Mucosa of gallbladder (tissue), 1 donor: ENCODE measurements at regions not wholly inside any gene's neighbourhood (a gene's known extent, or its start where the extent isn't known, plus 50 kb on each side); places are given as distances from the start of the nearest gene placed in this dataset.

ENCODE experiments used
- DNase-seq: peaks from one replicate; pipeline ENCODE4 v3.0.0-alpha.2; 2020; ENCODE audit warnings: low spot score
- donor health status: DM: no; HTN: no; CAD: no.

DNA sequence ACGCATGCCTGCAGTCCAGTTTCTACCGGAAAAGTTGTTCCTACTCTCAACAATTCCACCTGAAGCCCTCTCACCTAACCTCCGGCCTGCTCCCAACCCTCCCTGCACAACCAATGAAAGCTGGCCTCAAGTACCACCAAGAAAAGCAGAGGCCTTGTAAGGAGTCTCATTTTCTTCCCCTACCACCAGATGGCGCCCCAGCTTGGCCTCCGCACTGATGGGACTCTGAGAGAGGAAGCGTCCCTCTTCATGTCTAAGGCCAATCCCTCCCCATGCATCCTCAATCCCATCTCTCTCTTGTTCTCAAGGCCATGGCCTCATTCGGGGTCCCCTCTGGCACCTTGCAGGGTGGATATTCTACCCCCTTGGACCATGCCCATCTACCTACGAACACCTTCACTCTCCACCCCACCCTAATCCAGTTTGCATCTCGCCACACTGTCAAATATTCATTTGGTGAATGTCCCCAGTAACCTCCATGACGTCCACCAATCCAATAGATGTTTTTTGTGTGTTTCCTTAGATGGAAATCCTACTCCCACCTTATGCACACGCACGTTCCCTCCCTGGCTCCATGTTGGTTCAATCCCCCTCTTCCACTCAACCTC is 412.8 kb downstream of the ZNF536 start:
- DNase-seq, result peak; percentile 51

DNA sequence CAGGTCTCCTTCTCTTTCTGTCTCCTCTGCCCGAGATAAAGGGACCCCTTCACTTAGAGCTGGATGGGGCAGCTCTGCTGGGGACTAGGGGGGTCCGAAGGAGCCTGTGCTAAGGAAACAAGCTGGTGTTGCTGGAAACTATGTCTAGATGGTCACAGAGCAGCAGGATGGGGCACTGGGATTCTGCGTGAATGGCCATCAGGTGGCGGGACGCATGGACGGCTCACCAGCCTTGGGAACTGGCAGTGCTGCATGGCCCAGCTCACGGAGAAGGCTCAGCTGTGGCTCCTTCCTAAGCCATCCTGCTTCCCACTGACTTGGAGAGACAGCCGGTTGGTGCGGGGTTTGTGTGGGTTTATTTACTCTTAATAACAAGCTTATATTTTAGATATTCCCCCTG is 411.8 kb downstream of the ZNF536 start:
- DNase-seq, result peak; percentile 5

DNA sequence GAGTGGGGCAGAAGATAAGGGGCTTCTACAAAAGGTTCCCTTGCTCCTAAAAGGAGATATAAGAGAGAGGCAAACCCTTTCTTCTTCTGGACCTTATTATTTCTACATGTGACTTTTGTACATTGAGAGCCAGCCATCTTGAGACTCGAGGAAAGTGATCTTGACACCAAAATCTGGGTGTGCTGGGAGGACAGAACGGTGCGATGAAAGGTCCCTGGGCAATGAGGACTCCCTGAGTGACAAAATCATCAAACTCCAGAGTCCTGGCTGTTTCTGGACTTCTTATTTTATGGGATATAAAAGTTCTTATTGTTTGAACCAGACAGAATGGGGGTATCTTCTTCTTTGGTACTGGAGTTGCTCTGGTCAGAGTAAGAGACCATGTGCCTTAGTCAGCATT is 411.0 kb downstream of the ZNF536 start:
- DNase-seq, result peak; percentile 3

DNA sequence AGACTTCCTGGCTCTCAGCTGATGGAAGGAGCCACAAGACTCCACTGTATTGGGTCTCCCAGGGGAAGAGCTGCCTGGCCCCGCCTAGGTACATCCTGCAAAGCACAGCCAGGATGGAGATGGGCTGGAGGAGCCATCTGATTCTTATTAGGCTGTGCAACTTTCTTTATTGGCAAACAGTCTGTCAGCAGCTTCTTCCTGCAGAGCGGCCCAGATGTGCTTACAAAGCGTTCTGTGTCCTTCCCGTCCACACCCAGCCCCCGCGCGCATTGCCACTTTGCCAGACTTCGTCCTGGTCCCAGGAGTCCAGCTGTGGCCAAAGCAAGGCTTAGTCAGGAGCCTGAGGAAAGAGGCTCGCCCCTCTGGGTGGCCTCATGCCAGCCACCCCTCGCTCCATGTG is 409.3 kb downstream of the ZNF536 start:
- peak; percentile 3 for DNase-seq

DNA sequence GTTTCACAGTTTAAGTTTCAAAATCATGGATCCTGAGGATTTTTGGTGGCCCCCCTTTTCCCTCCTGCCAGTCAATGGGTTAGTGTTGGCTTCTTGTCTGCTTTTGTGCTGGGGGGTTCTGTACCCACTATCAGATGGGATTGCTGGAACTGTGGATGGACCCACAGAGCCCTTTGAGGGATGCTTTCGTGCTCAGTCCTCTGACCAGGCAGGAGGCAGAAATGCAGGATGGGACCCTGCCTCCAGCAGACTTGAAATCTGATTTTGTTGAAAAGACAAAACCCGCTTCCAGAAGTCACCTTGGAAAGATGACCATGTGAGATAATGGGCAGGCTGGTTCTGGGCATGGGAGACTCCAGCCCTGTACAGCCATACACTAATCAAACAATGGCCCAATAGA is 408.9 kb downstream of the ZNF536 start:
- DNase-seq, result peak; percentile 2

DNA sequence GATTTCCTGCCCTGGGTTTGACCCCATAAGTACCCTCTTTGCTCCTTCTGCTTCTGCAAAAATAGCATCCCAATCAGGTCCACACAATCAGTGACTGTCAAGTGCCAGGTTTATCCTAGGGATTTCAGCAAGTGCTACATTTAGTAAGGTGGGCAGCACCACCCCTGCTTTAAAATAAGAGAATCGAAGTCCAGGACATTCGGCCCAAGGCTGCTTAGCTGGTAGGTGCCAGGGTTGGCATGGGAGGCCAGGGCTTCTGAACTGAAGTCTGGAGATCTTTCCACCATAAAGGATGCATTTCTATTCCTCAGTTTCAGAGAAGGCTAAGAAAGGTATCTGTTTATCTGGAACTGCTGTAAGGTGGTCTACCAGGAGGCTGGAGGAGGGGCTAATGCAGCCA is 408.3 kb downstream of the ZNF536 start:
- no peak for DNase-seq

DNA sequence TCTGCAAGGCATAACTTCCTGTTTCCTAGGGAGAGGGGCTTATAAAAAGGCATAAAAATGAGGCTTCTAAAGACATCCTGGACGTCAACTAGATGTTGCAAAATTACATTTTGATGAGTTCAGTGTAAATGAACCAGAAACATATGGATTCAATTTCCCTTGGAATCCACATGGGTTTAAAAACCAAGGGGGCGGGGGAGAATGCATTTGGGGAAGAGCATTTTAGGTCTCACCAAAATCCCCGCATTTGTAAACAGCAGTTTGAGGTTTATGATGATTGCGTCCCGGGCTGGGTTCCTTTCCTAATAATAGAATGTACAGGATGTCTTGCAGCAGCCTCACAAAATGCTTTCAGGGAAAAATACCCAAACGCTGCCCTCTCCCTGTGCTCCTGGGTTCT is 407.8 kb downstream of the ZNF536 start:
- DNase-seq, result no peak

DNA sequence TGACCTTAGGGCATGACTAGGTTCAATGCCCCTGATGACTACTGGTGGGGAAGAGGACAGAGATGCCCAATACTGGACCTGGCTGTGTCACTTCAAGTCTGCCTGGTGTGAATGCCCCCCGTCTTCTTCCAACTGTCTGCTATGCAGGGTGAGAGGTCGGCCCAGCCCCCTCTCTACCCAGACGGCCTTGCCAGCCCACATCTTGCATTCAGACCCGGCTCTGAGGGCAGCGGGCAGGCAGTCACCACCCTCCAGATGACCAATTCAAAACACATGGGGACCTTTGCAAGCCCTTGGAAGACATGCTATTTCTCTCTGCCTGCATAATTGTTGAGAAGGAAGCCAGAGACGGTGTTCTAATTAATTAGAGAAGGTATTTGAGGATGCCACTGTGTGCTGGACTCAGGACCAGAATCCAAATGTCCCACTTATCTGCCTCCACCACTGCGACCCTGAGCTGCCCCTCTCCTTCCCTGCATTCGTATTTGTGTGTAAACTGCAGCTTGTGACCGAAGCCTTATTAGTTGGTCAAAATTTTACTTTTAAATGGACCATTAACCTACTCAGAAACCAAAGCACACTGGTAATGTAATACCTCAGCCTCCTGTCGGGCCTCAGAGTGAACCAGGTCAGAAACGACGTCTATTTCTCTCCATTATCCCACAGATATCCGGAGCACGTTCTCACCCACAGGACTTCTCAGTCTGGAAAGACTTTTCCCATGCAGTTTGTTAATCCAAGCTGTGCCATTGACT is 407.0 kb downstream of the ZNF536 start:
- DNase-seq, result peak; percentile 5

DNA sequence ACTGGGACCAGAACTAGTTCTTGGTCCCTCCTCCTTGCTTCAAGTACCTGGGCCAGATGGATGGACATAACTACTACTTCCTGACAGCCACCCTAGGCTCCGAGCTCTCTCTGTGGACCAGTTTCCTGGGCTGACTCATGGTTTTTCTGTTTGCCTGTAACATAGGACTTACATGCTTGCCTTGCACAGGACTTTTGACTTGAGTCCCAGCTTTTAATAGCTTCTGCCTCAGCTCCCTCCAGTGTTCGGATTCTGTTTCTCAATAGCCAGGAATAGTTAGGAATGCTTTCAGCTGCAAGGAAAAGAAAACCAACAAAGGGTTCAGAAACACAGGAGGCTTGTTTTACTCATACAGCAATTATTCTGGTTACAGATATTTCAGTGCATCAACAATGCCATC is 405.9 kb downstream of the ZNF536 start:
- DNase-seq, result no peak

DNA sequence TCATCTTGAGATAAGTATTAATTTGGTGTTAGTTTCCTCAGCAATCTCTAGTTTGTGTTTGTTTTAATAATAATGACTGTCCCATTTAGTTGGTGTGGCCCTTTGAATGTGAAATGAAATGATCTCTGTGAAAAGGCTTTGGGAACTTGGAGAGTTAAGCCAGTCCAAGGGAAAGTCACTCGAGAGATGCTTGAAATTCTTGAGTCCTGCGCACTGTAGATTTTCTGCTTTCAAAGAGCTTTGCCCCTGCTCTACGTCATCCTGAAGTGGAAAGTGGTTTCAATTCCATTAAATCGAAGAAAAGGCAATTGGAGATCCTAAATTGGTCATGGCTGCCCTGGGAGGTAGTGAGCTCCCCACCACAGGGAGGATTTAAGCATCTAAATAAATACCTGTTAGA is 403.8 kb downstream of the ZNF536 start:
- no peak for DNase-seq

DNA sequence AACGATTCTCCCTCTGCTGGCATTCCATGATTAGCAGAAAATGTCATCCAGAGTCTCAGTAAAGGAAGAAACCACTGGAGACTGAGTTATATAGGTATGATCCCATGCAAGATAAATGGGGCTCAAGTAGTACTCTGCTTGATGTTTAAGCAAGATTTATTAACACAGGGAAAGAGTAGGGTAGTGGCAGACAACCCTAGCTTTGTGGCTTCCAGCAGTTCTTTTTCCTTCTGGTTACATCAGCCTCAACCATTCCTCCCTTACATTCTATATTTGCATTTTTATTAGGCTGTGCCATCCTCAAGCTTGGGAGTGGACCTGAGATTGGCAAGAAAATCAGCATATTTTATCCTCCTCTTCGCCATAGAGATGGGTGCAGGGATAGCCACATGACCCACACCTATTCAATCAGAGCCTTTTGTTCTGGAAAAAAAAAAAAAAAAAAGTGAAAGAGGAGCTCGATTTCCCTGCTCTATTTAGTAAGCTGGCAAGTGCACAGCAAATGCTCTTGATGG is 402.1 kb downstream of the ZNF536 start:
- no peak for DNase-seq

DNA sequence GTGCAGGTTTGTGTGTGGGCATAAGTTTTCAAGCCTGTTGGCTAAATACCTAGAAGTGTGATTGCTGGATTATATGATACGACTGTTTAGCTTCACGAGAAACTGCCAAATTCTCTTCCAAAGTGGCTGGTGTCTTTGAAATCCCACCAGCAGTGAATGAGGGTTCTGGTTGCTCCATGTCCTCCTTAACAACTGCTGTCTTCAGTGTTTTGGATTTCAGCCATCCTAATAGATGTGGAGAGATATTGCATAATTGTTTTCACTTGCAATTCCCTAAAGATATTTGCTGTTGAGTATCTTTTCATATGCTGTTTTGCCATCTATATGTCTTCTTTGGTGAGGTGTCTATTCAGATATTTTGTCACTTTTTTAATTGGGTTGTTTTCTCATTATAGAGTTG is 390.5 kb downstream of the ZNF536 start:
- DNase-seq, result peak; percentile 4

DNA sequence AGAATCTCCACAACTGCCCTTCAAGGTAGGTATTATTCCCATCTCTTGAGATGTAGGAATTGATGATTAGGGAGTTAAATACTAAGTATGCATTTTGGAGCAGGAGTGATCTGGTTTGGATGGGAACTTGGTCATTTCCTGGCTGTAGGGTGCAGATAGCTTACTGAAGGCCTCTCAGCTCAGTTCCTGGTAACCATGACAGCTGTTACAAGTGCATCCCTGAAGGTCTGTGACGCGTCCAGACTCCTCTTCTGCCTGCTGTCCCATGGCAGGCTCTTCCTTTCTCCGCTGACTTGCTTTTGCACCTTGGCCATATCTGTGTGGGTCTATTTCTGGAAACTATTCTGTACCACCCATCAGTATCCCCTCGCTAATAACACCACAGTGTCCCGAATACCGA is 387.8 kb downstream of the ZNF536 start:
- DNase-seq, result no peak

DNA sequence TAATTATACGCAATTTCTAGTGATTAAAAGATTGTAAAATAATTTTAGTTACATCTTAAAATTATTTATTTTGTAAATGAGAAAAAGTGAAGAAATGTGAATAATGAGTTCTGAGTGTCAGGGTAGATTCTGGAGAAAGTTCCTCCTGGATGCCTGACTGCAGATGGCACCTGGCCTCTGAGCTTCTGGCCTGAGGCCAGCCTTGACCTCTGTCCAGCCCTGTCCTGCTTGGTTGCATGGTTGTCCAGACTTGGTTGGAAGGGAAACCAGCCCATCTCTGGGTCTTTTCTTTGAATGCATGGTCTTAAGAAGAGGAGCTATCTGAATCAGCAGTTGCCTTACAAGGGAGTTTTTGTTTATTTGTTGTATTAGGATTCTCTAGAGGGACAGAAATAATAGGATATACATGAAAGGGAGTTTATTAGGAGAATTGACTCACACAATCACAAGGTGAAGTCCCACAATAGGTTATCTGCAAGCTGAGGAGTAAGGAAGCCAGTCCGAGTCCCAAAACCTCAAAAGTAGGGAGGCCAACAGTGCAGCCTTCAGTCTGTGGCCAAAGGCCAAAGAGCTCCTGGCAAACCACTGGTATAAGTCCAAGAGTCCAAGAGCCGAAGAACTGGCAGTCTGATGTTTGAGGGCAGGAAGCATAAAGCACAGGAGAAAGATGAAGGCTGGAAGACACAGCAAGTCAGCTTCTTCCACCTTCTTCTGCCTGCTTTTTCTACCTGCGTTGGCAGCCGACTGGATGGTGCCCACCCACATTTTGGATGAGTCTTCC is 385.8 kb downstream of the ZNF536 start:
- DNase-seq, result peak; percentile 9

DNA sequence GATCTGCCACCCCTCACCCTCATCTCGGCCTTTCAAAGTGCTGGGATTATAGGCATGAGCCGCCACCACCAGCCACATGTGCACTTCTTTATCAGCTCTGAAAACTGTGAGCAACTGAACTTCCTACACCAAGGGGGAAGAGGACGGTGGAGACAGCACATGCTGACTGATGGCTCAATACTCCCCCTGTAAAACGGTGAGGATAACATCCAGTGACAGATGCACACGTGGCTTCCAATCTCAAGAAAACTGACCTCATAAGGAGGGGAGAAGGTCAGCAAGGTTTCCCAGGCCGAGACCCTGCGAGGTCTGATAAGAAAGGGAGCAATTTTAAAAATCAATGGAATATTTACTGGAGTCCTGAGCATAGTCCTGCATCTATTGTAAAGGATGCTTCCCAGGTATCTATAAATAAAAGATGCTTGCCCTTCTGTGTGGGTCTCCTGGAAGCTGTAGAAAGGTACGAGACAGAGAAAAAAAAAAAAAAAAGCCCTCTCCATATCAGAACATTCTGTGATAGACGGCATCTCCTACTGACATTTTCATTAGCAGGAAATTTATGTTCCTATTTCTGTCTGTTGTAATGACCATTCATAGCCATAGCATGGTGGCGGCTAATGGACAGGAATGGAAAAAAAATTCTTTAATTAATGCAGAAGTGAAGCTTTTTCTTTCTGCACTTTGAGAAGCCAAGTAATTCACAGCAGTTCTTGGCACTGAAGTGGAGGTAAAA is 385.1 kb downstream of the ZNF536 start:
- DNase-seq, result peak; percentile 1

DNA sequence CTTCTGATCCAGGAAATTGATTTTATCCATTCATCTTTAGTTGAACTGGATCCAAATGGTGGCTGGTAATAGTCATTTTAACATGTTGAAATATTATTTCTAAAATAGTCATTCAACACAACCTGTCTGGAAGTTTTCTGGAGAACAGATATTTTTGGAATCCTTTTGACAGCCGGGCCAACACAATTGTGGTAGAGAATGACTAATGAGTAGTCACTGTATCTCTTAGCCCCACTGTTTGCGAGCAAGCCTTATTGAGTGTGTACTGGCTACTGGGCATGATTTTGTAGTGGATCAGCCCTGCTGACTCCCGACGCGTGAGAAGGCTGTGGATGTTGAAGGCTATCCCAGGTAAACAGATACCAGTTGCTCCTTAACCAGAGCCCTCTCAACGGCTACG is 383.4 kb downstream of the ZNF536 start:
- peak; percentile 1 for DNase-seq

DNA sequence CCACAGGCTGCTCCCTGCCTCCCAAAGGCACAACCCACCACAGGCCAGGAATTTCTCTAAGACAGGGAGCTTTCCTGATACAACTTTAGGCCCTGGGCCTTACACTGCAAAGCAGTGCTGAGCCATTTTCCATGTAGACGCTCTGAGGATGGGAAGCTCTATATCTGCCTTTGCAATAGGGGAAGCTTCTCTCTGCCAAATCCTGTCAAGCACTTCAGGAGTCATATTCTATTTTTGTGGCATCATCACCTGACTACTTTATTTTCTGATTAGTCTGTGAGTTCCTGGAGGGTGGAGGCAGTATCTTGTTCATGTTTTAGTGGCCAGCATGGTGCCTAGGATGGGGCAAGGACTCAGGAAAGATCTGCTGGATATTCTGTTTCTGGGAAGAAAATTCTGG is 382.0 kb downstream of the ZNF536 start:
- DNase-seq, result no peak

DNA sequence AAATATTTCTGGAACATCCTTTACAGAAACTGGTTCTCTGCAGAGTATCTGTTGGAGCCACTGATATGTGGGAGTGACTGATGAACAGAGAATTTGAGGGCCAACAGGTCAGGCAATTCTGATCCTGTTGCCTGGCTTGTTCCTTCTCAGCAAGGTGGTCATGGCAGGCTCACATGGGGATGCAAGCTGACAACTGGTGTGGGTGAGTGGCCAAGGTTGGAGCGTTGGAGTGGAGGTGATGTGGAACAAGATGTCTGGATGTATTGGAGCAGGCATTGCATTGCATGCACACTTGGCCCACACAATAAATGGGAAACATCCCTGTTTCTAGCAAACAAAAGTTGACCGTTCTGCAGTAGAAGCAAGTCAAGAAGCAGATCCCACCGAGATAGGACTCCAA is 380.7 kb downstream of the ZNF536 start:
- peak; percentile 5 for DNase-seq

DNA sequence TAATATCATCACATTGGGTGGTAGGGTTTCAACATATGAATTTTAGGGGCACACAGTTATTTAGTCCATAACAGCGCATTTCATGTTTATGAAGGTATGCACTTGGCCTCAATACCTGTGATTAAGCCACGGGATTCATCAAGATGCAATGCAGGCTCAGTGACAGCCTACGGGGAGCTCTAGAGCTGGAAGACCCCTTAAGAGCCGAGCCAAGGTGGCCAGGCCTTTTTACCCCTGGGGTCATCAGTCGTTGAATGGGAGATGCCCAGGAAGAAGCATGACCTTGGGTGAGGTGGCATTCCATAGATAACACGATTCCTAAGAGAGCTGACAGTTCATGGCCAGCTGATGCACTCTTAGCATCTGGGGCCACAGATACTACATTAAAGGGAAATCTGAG is 380.0 kb downstream of the ZNF536 start:
- peak; percentile 1 for DNase-seq

DNA sequence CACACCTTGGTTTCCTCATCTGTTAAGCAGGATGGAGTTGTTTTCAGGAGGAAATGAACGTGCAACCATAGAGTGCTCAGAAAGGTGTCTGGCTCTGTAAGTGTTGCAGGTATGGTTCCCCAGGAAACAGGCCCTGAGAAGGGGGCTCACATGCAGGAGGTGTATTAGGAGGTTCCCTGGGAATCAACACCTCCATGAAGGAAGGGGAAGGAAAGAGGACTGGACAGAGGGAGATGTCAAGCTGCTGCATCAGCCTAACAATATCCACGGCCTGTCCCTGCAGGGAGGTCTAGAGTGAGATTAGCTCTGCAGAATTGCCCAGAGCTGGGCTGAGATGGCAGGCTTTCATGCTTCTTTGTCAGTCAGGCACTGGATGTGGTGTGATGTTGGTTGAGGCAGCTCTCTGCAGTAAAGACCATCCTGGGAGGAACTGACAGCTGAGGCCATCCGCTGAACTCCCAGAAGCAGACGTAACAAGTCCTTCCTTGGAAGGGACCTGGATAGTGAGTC is 373.3 kb downstream of the ZNF536 start:
- DNase-seq, result no peak

DNA sequence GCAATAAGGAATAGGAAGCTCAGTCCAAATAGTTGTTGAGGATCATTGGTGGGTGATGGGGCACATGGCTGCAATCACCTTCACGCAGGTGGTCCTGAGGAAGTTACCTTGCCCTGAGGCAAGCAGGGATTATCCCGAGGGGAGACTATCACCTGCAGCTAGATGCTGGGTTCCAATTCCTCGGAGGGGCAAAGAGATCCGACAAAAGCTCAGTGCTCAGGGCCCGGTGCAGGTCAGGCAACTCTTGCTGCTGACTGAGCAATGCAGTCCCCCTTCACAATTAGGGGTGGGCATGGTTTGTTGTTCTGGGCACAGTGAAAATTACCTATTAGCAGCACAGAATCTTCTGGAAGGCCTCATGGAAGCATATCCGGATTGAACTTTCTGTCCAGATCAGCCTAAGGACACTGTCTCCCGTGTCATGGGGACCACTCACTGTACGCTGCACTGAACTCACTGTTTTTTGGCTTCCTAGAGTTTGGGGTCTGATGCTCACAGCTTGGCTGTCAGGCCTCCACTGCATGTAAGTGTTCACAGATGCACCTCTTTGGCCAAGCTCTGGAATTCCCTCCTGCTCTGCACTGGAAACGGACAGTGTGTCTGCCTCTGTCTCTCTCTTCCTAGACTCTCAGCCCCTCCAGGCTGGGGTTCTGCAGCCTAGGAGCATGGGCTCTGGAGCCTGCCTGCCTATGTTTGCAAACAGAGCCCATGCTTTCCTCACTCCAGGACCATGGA is 372.7 kb downstream of the ZNF536 start:
- DNase-seq, result no peak
